ENCODE measurements at regions not wholly inside any gene's neighbourhood (a gene's known extent, or its start where the extent isn't known, plus 50 kb on each side); places are given as distances from the start of the nearest gene placed in this dataset.

- Histone ChIP-seq H3K9me1 (ENCODE audit: control insufficient read depth, insufficient read depth, low read length) (no peaks in the 10 kb centered on the region), H3K27me3 (ENCODE audit: control insufficient read depth in 2 of 2, insufficient read depth in 2 of 2, low read length in 2 of 2) (peaks cover 0 to 12% of the 10 kb centered on the region in 2 experiments; a peak in 1 of 5 replicates), H3K4me2 (ENCODE audit: insufficient read depth, low read length) (no peak overlapping the region), H3K36me3 (ENCODE audit: control insufficient read depth, insufficient read depth, low read length) (no peaks in the 10 kb centered on the region), H3K4me3 (no peak overlapping the region), H3K9ac (ENCODE audit: insufficient read depth in 1 of 2, low read depth in 2 of 2, low read length in 2 of 2) (no peak overlapping the region), H3K4me1 (replicated peaks in 1 of 2; ENCODE audit: control insufficient read depth in 2 of 2, insufficient read depth in 2 of 2, low read length in 2 of 2) (no peaks in the 10 kb centered on the region), H3K27ac (ENCODE audit: extremely low read depth, low read depth, low read length) (no peak overlapping the region), H3K79me2 (ENCODE audit: control insufficient read depth, insufficient read depth, low read length) (no peaks in the 10 kb centered on the region), H3K9me3 (replicated peaks; ENCODE audit: control insufficient read depth, insufficient read depth, low read depth, low read length) (no peaks in the 10 kb centered on the region), H4K20me1 (replicated peaks; ENCODE audit: control insufficient read depth, insufficient read depth, low read length) (no peaks in the 10 kb centered on the region), H2AFZ (ENCODE audit: low read depth, low read length) (no peak overlapping the region)
- TF ChIP-seq SMARCC2 (IDR thresholded peaks at IDR 0.05; ENCODE audit: low read depth) = no peak
- no TSS peak for BruUV-seq (replicated peaks)
- DNase-seq (ENCODE audit: extremely low read depth in 1 of 4, low spot score in 3 of 4) (no peak), ATAC-seq (no peak), FAIRE-seq (no peak)
- CTCF ChIA-PET (ENCODE audit: low intra/inter-chr PET ratio) = no interaction called here
- intact Hi-C loops (cut with micrococcal nuclease) (no loop called here), in situ Hi-C loops (cut with MboI) (no loop called here)
- 0% methylated on average over 5 of the region's 7 CpGs for WGBS (ENCODE audit: insufficient coverage, low coverage, missing lambda C conversion rate)
- POLR2A ChIA-PET = interaction anchor here (1.2 kb wide), 1 partner anchor 9 kb away, joined by 3 read pairs; no protein-coding TSS in a partner anchor
Measured at GRCh38 chr11:19633276-19633675, 79.4 kb upstream of the NAV2 start.

GRCh38 chr11:19632499-19632834 lies 80.2 kb upstream of the NAV2 start:
- Histone ChIP-seq H4K20me1 (replicated peaks; ENCODE audit: control insufficient read depth, insufficient read depth, low read length) (no peaks in the 10 kb centered on the region), H3K36me3 (ENCODE audit: control insufficient read depth, insufficient read depth, low read length) (no peaks in the 10 kb centered on the region), H2AFZ (ENCODE audit: low read depth, low read length) (no peak overlapping the region), H3K4me1 (replicated peaks in 1 of 2; ENCODE audit: control insufficient read depth in 2 of 2, insufficient read depth in 2 of 2, low read length in 2 of 2) (no peaks in the 10 kb centered on the region), H3K27ac (ENCODE audit: extremely low read depth, low read depth, low read length) (no peak overlapping the region), H3K9ac (ENCODE audit: insufficient read depth in 1 of 2, low read depth in 2 of 2, low read length in 2 of 2) (no peak overlapping the region), H3K4me3 (no peak overlapping the region), H3K4me2 (ENCODE audit: insufficient read depth, low read length) (no peak overlapping the region), H3K9me1 (ENCODE audit: control insufficient read depth, insufficient read depth, low read length) (no peaks in the 10 kb centered on the region), H3K27me3 (ENCODE audit: control insufficient read depth in 2 of 2, insufficient read depth in 2 of 2, low read length in 2 of 2) (peaks cover 0 to 12% of the 10 kb centered on the region in 2 experiments; a peak in 1 of 5 replicates), H3K9me3 (replicated peaks; ENCODE audit: control insufficient read depth, insufficient read depth, low read depth, low read length) (no peaks in the 10 kb centered on the region), H3K79me2 (ENCODE audit: control insufficient read depth, insufficient read depth, low read length) (no peaks in the 10 kb centered on the region)
- in situ Hi-C loops (cut with MboI) = no loop called here
- DNase-seq (ENCODE audit: extremely low read depth in 1 of 4, low spot score in 3 of 4) (no peak), FAIRE-seq (no peak), ATAC-seq (no peak)
- ChIA-PET CTCF (ENCODE audit: low intra/inter-chr PET ratio) (no interaction called here), POLR2A (no interaction called here)
- WGBS (ENCODE audit: insufficient coverage, low coverage, missing lambda C conversion rate) = 0% methylated on average over 3 of the region's 3 CpGs
- no TSS peak for BruUV-seq (replicated peaks)
- intact Hi-C loops (cut with micrococcal nuclease) = no loop called here
- TF ChIP-seq CLOCK (CRISPR knock-in tag; IDR thresholded peaks at IDR 0.05; ENCODE audit: borderline replicate concordance) = no peak
- TF ChIP-seq, protein P1, sequence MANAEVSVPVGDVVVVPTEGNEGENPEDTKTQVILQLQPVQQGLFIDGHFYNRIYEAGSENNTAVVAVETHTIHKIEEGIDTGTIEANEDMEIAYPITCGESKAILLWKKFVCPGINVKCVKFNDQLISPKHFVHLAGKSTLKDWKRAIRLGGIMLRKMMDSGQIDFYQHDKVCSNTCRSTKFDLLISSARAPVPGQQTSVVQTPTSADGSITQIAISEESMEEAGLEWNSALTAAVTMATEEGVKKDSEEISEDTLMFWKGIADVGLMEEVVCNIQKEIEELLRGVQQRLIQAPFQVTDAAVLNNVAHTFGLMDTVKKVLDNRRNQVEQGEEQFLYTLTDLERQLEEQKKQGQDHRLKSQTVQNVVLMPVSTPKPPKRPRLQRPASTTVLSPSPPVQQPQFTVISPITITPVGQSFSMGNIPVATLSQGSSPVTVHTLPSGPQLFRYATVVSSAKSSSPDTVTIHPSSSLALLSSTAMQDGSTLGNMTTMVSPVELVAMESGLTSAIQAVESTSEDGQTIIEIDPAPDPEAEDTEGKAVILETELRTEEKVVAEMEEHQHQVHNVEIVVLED (CRISPR knock-in tag; IDR thresholded peaks at IDR 0.05) = no peak
- TF ChIP-seq SRSF9 (IDR thresholded peaks at IDR 0.05; ENCODE audit: borderline replicate concordance, low read depth, low read length) = no peak
- no peak for TF ChIP-seq SNIP1 (IDR thresholded peaks at IDR 0.05; ENCODE audit: low read depth)
- TF ChIP-seq, protein P2, sequence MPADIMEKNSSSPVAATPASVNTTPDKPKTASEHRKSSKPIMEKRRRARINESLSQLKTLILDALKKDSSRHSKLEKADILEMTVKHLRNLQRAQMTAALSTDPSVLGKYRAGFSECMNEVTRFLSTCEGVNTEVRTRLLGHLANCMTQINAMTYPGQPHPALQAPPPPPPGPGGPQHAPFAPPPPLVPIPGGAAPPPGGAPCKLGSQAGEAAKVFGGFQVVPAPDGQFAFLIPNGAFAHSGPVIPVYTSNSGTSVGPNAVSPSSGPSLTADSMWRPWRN (IDR thresholded peaks at IDR 0.05; ENCODE audit: low read depth) = no peak
- no peak for TF ChIP-seq RFX1 (IDR thresholded peaks at IDR 0.05)
